OCI-LY1 (cell line): ENCODE measurements at regions not wholly inside any gene's neighbourhood (a gene's known extent, or its start where the extent isn't known, plus 50 kb on each side); places are given as distances from the start of the nearest gene placed in this dataset.

Source experiments
- H2AFZ ChIP-seq: fragments of 200-600 bp; sonication (generic), shearing (Covaris generic); 2 replicates; pipeline ENCODE4 v1.6.0; 2014; ENCODE audit warnings: antibody characterized with exemption, mild to moderate bottlenecking, low read length
- H3F3A ChIP-seq: fragments of 200-600 bp; sonication (generic), shearing (Covaris generic); 2 replicates; pipeline ENCODE4 v1.6.0; 2014; ENCODE audit warnings: mild to moderate bottlenecking, antibody characterized with exemption, low read length, moderate library complexity; ENCODE audit not compliant: insufficient read depth
- H3K27ac ChIP-seq: fragments of 200-600 bp; sonication (generic); 2 replicates; pipeline ENCODE4 v1.5.1; 2014; ENCODE audit warnings: low read length, mixed run types, mild to moderate bottlenecking, low read depth; ENCODE audit not compliant: poor library complexity, severe bottlenecking
- H3K27me3 ChIP-seq: fragments of 200-600 bp; sonication (generic); 2 replicates; pipeline ENCODE4 v1.6.0; 2014; ENCODE audit warnings: antibody characterized with exemption, mild to moderate bottlenecking, low read length, moderate library complexity; ENCODE audit not compliant: insufficient read depth
- H3K36me3 ChIP-seq: fragments of 200-600 bp; sonication (generic); 2 replicates; pipeline ENCODE4 v1.6.1; 2014; ENCODE audit warnings: mild to moderate bottlenecking, antibody characterized with exemption, low read length, moderate library complexity, mixed read lengths; ENCODE audit not compliant: insufficient read depth
- H3K4me1 ChIP-seq: fragments of 200-600 bp; sonication (generic); 2 replicates; pipeline ENCODE4 v1.5.1; 2014; ENCODE audit warnings: mild to moderate bottlenecking, low read length, moderate library complexity; ENCODE audit not compliant: insufficient read depth, severe bottlenecking
- H3K4me2 ChIP-seq: fragments of 200-600 bp; sonication (generic), shearing (Covaris generic); 2 replicates; pipeline ENCODE4 v1.6.1; 2014; ENCODE audit warnings: low read length
- H3K4me3 ChIP-seq: fragments of 200-600 bp; sonication (generic); 2 replicates; pipeline ENCODE4 v1.5.1; 2014; ENCODE audit warnings: low read length, low read depth, mild to moderate bottlenecking, mixed read lengths; ENCODE audit not compliant: poor library complexity, severe bottlenecking
- H3K79me2 ChIP-seq: fragments of 200-600 bp; shearing (Covaris generic); 2 replicates; pipeline ENCODE4 v1.6.1; 2016; ENCODE audit warnings: mixed run types, low read length, mixed read lengths; ENCODE audit not compliant: insufficient read depth
- H3K9ac ChIP-seq: fragments of 200-600 bp; sonication (generic), shearing (Covaris generic); 2 replicates; pipeline ENCODE4 v1.6.1; 2014; ENCODE audit warnings: mild to moderate bottlenecking, low read length, mixed read lengths
- H3K9me2 ChIP-seq: fragments of 200-600 bp; sonication (generic), shearing (Covaris generic); 2 replicates; pipeline ENCODE4 v1.6.1; 2014; ENCODE audit warnings: low read depth, mild to moderate bottlenecking, low read length, mixed read lengths
- H3K9me3 ChIP-seq: fragments of 200-600 bp; shearing (Covaris generic); 2 replicates; pipeline ENCODE4 v1.6.1; 2014; ENCODE audit warnings: low read length, mixed read lengths
- H4K20me1 ChIP-seq: fragments of 200-600 bp; sonication (generic), shearing (Covaris generic); 2 replicates; pipeline ENCODE4 v1.6.0; 2016; ENCODE audit warnings: mild to moderate bottlenecking, low read length; ENCODE audit not compliant: insufficient read depth
- CTCF ChIP-seq: fragments of 200-600 bp; sonication (generic), shearing (Covaris generic); IDR thresholded peaks from 2 replicates; pipeline ENCODE4 v1.5.1; 2017; ENCODE audit warnings: mild to moderate bottlenecking, antibody characterized with exemption, low read length, moderate library complexity, mixed read lengths
- EZH2 ChIP-seq: fragments of 200-600 bp; sonication (generic), shearing (Covaris generic); IDR thresholded peaks from 2 replicates; pipeline ENCODE4 v1.8.0; 2017; ENCODE audit warnings: borderline replicate concordance, mixed run types, mild to moderate bottlenecking, antibody characterized with exemption, low read length, moderate library complexity, mixed read lengths

DNA sequence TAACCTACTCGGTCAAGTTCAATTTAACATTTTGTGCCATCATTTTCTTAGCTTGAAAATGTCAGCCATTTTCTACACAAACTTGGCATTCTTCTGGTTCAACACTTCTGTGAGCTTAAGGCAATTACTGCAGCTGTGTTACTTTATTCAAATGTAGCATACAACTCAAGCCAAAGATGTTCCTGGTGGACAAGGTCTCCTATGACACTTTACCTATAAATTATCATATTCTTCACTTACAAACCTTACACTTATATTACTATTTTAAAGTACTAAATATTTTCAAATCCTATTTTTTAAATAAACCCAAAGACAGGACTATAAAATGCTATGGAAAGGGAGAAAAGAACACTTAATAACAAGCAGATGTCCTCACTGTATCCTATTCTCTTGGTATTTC is 1045.3 kb downstream of the TSN start:
- no peak overlapping the region for H2AFZ ChIP-seq
- no peak overlapping the region for H3K4me3 ChIP-seq
- H3K9me2 ChIP-seq = no peaks in the 10 kb centered on the region

GRCh38 chr2:122804494-122804893 is 1049.0 kb downstream of the TSN start:
- Histone ChIP-seq H3K9ac (no peak overlapping the region), H3K27ac (no peak overlapping the region), H3K79me2 (no peaks in the 10 kb centered on the region), H3F3A (no peaks in the 10 kb centered on the region), H3K4me1 (no peaks in the 10 kb centered on the region), H2AFZ (no peak overlapping the region), H3K36me3 (no peaks in the 10 kb centered on the region), H3K9me2 (no peaks in the 10 kb centered on the region), H4K20me1 (no peaks in the 10 kb centered on the region), H3K4me3 (no peak overlapping the region), H3K4me2 (no peak overlapping the region), H3K9me3 (no peaks in the 10 kb centered on the region), H3K27me3 (no peaks in the 10 kb centered on the region)
- TF ChIP-seq EZH2 = no peak
- TF ChIP-seq CTCF = no peak

More for the DNA sequence above, 1045.3 kb downstream of the TSN start:
- no peaks in the 10 kb centered on the region for H3K9me3 ChIP-seq
- H3K9ac ChIP-seq = no peak overlapping the region
- no peaks in the 10 kb centered on the region for H3K27me3 ChIP-seq
- no peaks in the 10 kb centered on the region for H3K4me1 ChIP-seq
- no peaks in the 10 kb centered on the region for H3F3A ChIP-seq
- no peak overlapping the region for H3K27ac ChIP-seq
- H3K36me3 ChIP-seq = no peaks in the 10 kb centered on the region
- no peaks in the 10 kb centered on the region for H3K79me2 ChIP-seq
- no peaks in the 10 kb centered on the region for H4K20me1 ChIP-seq
- TF ChIP-seq CTCF (no peak), EZH2 (no peak)
- no peak overlapping the region for H3K4me2 ChIP-seq

- no peaks in the 10 kb centered on the region for H3K27me3 ChIP-seq
- H3K27ac ChIP-seq = no peak overlapping the region
- H3K4me3 ChIP-seq = no peak overlapping the region
- H3K9me3 ChIP-seq = no peaks in the 10 kb centered on the region
- no peaks in the 10 kb centered on the region for H3K79me2 ChIP-seq
- no peaks in the 10 kb centered on the region for H3K4me1 ChIP-seq
- H3K4me2 ChIP-seq = no peak overlapping the region
- H4K20me1 ChIP-seq = no peaks in the 10 kb centered on the region
- H3F3A ChIP-seq = no peaks in the 10 kb centered on the region
- no peaks in the 10 kb centered on the region for H3K36me3 ChIP-seq
- no peaks in the 10 kb centered on the region for H3K9me2 ChIP-seq
- H3K9ac ChIP-seq = no peak overlapping the region
- TF ChIP-seq CTCF = no peak
- H2AFZ ChIP-seq = no peak overlapping the region
These were observed 1049.9 kb downstream of the TSN start for GRCh38 chr2:122805346-122805745.
